GM21737 (cell line): ENCODE measurements at regions not wholly inside any gene's neighbourhood (a gene's known extent, or its start where the extent isn't known, plus 50 kb on each side); places are given as distances from the start of the nearest gene placed in this dataset.

ENCODE experiments used
- ATAC-seq: cut with Tn5 transposase; IDR thresholded peaks from one replicate; pipeline ENCODE4 v1.9.1; 2021; ENCODE audit warnings: mild to moderate bottlenecking, moderate library complexity; ENCODE audit not compliant: unreplicated experiment

DNA sequence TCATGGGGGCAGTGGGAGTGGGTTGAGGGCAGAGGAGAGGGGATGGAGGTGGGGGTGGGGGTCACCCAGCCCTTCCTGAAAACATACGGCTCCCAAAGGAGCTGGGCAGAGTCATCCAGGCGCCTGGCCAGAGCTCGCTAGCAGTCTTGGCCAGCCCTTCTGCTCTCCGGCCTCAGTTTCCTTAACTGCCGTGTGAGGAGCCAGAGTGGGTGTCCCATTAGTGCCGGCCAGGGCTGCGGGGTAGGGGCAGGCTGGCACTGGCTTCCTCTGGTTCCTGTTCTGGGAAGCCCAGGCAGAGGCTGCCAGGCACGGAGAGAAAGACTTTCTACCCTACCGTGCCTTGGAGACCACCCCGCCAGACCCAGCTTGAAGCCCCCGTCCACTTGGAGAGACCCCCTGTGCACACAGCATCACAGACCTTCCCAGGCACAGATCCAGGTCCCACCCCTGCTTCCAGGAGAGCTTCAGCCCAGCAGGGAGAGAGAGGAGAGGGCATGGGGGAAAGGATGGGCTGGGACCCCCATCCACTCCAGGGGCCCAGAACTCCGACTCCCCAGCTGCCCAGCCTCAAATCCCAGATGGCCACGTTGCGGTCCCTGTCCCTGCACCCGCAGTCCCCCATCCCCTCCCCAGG, 93.3 kb downstream of the RFLNA start:
- ATAC-seq = no peak

DNA sequence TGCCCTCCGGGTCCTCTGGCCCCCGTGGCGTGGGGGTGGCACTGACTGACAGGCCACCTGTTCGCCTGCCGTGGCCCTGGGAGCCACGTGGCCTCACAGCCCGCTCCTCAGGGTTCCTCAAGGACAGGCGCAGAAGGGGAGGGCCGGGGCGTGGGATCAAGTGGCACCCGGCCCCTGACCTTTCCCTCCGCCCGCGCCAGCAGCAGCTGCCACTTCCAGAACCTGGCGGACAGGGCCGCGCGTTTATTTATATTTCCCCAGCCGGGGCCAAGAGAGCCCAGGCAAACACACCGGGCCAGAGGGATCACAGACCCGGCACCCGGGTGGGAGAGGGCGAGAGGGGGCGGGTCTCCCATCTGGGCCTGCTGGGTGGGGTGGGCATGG, 92.6 kb downstream of the RFLNA start:
- ATAC-seq = no peak

DNA sequence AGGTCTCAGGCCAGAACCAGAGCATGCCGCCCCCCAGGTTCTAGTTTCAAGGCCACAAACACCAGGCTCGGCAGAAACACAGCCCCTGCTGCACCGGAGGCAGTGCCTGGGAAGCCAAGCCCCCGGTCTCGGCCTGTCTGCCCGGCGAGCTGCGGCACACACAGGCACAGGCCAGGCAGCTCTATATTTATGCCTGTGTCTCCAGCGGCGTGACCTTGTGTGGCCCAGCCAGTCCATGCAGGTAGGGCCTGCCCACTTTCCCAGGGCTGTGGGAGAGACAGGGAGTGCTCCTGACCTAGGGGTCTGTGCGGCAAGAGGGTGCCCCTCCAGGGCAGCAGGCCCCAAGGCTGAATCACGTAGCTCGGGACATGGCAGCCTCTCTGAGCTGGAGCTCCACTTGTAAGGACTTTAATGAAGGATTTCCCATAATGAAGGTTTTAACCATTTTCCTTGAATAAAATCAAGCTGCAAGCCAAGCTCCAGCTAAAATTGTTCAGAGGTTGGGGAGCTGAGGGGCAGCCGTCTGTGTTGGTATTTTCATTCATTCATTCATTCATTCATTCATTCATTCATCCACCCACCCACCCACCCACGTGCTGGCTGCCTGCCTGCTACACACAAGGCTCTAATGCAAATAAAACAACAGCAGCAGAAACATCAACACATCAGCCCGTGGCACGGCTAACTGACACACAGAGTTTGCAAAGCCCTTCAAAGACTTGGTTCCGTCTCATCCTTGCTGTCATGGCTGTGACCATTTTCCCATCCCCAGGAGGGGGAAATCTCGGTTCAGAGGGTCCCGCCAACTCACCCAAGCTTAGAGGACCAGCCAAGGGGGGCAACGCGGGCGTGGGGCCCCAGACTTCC, 92.0 kb downstream of the RFLNA start:
- no peak for ATAC-seq

DNA sequence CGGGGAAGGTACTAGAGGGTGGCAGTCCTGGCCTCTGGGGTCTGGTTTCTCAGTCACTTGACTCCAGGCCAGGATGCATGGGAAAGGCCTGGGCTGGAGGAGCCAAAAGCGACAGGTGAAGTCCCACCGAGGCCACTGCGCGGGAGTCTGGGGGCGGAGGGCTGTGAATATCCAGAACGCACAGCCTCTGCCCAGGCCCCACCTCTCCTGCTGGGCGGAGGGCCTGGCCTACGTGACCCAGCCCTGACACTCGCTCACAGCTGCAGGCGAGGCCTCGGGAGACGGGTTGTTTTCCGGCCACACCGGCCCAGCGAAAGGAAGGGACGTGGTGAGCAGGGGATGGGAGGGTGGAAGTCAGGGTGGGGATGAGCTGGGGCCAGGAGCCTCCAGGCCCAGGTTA, 91.2 kb downstream of the RFLNA start:
- ATAC-seq = no peak

DNA sequence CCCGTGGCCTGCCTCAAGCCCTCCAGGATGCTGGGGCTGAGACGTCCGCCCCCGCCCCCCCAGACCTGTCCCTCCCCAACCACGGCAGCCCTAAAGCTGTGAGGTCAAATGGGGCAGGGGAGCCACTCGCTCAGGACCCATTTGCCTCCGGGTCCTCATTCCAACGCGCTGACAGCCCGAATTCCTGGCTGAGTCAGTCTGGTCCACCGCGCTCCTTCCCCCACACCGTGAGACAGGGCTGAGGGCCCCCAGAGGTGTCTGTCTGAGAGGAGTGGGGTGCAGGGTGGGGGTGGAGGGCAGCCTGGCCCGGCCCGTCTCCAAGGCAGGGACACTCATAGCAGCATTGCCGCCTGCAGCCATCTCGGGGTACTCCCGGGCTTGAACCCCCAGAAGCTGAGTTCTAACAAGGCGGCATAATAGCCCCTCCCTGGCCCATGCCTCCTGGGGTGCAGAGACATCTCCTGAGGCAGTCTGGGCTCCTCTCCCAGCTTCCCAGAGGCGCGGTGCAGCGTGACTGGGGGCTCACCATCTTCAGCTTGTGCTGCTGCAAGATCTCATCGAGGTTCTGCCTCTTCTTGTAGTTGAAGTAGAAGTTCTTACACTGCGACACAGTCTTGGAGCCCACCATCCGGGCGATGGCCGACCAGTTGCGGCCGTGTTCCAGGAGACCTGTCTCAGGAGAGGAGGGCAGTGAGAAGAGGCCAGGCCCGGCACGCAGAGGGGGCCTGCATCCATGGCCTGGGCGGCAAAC, 90.5 kb downstream of the RFLNA start:
- ATAC-seq = no peak

DNA sequence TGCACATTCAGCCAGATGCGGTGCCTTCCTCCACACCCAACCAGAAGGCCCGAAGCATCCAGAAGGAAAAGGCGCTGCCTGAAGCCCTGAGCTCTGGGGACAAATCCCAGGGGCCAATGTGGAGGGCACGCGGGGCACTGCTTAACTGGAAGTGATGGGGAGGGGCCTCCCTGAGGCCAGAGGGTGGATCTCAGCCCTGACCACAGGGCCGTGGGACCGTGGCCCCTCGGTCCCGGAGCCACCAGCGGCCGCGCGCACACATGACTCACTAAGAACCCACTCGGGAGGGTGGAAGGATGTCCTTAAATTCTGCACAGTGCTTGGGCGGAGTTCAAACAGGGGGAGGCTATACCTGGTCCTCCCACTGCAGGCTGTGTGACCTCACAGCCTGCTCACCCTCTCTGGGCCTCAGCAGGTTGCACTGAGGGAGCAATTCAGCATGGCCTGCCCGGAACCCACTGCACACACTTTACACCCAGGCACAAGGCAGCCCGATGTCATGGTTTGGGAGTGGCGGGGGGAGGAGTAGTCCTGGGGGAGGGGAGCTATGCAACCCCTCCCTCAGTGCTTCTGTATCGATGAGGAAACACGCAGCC, 89.5 kb downstream of the RFLNA start:
- no peak for ATAC-seq

DNA sequence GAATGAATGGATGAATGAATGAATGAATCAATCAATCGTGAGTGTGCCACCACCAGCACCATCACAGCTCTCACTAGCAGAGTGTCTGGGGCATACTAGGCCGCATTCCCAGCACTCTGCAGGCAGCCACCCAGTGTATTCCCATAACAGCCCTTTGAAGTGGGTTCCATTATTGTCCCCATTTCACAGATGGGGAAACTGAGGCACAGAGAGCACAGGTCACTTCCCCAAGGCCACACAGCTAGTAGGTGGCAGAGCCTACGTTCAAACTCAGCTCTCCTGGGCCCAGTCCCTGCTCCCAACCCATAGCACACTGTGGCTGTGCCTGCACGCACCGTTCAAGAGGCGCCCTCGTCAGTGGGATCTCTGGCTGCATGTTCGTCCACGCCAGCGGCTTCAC, 88.1 kb downstream of the RFLNA start:
- ATAC-seq = no peak

DNA sequence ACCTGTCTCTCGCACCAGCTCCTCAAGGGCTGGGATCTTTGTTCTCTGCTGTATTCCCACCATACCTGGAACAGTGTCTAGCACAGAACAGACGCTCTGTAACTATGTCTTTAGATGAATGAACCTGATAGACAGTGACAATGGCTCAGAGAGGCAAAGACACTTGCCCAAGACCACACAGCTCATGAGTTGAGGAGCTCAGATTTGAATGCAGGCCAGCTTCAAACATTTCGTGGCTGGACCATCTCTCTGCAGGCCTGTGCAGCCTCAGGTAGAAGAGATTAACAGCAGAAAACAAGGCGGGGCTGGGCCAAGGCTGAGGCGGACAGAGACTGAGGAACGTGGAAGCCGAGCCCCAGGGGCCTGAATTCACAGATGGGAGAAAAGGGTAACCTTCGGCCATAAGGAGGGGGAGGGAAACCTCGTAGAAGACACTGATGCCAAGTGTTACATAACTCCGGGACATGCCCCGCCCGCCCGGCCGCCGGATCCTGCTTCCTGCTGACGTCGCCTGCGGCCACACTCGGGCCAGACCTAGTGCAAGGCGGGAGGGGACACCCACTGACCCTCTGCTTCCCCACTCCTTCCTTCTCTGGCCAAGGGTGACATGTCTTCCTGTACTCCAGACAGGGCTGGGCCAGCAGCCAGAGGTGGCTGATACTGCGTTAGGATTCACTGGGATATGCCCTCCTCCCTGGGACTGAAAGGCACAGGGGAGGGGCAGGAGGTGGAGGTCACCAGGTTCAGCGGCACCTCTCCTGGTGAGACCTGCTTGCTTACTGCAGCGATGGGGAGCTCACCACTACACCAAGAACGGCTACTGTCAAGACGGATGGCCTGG, 86.8 kb downstream of the RFLNA start:
- ATAC-seq = no peak

DNA sequence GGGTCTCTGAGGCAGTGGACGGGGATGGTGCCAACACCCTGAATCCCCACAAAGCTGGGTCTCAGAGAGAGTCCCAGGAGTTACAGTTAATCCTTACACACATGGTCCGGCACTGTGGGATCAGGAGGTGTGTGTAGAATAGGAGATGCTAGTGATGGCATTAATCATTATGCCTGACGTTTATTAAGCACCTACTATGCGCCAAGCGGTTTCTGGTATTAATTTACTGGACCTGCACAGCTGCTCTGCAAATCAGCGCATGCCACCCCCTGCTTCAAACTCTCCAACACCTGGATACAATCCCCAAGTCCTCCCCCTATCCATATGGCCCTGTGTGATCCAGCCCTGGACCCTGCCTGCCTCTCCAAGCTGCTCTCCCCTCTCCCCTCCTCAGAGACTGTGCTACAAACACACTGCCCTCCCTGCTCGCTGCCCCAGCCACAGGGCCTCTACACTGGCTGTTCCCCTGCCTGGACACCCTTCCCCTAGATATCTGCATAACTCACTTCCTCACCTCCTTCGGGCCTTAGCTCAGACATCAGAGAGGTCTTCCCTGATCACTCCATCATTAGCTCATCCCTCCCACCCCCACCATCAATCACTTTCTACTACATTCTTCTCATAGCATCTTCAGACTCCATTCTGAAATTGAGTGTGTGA, 86.0 kb downstream of the RFLNA start:
- ATAC-seq = no peak

DNA sequence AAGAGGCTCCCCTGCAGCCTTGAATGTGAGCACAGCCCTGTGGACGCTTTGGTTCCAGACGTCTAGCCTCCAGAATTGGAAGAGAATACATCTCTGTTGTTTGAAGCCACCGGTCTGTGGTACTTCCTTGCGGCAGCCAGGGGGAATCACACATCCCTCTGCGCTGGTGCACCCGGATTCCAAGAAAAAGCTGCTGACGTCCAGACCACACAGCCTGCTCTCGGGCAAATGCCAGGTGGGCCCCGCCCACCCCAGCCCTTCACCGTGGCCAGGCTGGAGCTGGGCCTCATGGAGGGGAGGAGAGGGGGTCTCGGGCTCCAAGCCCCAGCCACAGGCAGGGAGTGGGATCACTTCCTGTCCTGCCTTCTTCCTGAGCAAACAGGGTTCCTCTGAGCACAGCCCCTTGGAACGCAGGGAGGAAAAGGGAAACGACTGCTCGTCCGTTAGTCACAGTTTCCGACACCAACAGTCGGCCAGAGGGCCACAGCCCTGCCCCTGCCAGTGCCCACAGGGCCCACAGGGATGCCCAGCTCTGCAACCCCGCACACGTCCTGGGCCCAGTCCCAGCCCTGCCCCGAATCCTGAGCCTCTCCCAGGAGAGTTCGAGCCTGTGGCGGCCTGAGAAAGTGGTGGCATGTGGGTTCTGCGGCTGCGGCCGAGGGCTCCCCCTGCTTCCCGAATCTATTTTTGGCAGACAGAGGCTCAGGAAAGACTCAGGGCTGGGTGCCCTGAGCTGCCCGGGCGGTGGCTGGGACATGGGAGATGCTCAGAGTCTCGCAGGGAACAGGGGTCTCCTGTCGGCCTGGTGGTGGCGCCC, 85.3 kb downstream of the RFLNA start:
- no peak for ATAC-seq

DNA sequence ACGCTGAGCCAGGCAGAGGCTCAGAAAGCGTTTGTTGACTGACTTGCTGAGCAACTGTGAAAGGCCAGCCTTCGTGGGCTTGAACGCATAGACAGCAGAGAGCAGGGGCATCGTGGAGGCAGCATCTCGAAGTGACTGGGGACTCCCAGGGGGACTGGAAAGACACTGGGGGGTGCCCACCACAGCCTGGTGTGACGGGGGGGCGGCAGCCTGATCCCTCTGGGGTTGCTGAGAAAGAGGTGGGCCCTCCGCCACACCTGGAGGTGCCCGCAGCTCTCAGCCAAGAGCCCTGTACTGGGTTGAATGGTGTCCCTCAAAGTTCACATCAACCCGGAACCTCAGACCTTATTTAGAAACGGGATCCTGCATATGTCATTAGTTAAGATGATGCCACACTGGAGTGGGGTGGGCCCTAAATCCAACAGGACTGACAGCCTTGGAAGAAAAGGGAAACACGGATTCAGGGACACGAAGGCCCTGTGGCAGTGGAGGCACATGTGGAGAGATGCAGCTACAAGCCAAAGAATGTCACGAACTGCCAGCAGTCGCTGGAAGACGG, 84.6 kb downstream of the RFLNA start:
- no peak for ATAC-seq

DNA sequence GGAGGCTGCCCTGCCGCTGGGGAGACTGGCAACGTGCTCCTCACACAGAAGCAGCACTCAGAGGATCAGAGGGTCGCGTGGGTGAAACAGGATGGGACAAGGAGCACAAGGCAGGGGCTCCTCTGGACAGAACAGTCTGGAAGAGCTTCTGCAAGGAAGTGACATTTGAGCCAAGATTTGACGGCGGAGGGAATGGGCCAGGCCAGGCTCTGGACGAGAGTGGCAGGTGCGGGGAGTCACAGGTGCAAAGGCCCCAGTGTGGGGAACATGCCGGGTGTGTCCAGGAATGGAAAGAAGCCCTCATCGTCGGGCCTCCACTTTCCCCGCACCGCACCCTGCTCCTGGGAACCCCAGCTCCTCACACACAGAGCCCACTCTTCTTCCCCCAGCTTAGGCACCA, 84.0 kb downstream of the RFLNA start:
- ATAC-seq = no peak

DNA sequence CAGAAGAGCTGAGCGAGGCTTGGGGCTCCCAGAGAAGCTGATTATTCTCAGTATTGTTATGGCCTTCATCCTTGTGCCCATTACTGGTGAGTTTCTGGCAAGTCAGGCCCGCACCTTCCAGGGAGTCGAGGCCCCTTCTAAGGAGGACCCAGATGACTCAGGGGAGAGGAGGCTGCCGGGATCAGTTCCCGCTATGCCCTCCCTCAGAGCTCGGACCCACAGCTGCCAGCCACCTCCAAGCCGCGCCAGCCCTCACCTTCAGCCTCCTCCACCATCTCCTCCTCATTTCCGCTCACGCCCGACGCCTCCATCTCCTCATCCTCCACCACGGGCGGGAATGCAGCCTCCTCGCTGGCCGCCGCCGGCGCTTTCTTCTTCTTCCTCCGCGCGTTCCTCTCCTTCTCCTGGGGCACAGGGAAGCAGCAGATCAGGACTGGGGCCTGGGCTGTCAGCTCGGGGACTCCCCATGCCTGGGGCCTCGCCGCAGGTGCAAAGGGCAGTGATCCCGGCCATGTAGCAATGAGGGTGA, 83.2 kb downstream of the RFLNA start:
- no peak for ATAC-seq

DNA sequence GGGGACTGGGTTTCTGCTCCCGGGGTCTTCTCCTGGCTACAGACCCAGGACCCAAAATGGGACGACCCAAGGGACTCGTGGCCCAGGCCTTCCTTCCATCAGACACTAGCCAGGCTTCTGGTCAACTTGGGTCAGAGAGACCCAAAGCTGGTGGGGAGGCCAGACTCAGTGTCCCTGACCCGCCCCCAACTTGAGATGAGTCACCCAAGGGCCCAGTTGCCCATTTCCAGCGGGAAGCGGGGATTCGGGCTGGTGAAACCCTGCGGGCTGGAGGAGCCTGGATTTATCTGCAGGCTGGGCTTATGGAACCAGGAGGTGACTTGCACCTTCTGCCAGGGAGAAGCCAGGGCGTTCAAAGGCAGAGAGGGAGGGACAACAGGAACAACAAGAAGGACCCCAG, 81.5 kb downstream of the RFLNA start:
- no peak for ATAC-seq

DNA sequence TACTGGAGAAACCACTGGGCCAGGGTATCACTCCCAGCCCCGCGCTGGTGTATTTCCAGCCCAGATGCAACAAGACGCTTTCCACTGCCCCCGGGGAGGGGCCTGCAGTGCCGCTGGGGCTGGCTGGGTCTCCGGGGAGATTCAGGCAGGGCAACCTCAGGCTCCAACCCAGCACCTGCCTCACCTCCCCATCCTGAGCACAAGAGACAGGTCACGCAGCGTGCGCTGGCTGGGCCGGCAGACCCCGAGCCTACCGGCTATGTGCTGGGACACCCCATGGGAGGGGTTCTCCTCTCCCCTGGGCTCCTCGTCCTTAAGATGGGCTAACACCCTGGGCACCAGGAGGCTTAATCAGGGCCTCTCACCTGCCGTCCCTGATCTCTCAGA, 80.9 kb downstream of the RFLNA start:
- no peak for ATAC-seq

DNA sequence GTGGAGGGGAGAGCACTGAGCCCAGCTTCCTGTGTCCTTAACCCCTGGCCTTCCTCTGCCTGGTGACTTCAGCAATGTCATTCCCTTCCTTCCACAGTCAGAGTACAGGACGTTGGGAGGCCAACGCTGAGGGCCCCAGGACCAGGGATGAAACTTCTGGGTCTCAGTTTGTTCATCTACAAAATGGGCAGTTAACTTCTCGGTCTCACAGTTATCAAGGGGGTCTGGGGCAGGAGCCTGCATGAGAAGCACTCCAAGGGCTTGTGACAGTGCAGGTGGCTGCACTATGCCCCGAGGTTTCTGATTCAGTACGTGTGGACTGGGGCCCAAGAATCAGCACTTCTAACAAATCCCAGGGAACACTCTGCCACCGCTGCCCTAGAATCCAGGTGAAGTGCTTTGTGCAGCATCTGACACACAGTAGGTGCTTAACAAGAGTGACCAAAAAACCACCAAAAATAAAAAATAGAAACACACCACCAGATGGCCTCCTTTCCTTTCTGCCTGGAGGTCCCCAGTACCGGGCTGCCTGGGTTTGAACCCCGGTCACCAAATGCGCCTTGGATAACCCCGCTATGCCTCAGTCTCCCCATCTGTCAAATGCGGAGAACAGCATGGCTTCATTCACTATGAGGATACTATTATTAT, 80.4 kb downstream of the RFLNA start:
- no peak for ATAC-seq

DNA sequence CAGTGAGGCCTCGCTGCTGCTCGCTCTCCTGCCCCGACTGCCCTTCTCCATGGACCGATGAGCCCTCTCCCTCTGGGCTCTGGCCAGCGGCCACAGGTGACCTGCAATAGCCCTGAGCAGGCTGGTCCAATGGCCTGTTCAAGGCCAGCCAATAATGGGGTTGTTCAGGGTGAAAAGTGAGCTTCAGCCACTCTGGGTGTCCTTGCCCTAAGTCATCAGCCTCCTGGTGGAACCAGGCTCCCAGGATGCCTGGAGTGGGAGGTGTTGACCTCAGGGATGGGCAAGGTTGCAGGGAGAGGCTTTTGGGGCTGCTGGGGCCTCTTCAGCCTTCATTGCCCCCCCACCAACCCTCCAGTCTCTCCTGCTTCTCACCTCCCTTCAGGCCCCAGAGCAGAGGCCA, 79.7 kb downstream of the RFLNA start:
- ATAC-seq = no peak

DNA sequence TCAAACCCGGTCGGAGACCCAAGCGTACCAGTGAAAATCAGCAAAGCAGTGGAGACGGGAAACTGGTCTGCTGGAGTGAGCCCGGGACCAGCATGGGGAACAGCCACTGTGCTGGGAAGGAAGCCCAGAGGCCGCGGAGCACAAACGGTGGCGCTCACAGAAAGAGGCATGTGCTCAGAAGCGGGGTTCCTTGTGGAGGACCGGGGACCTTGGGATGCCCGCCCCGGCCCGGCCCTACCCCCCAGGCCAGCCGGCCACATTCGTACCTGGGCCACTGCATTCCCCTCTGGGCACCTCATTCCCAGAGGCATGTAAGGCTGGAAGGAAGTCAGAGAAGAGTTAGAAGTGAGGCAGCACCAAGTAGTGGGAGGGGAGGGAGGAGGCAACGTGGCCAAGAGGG, 79.3 kb downstream of the RFLNA start:
- ATAC-seq = no peak
